ENCODE measurements at regions not wholly inside any gene's neighbourhood (a gene's known extent, or its start where the extent isn't known, plus 50 kb on each side); places are given as distances from the start of the nearest gene placed in this dataset.

DNA sequence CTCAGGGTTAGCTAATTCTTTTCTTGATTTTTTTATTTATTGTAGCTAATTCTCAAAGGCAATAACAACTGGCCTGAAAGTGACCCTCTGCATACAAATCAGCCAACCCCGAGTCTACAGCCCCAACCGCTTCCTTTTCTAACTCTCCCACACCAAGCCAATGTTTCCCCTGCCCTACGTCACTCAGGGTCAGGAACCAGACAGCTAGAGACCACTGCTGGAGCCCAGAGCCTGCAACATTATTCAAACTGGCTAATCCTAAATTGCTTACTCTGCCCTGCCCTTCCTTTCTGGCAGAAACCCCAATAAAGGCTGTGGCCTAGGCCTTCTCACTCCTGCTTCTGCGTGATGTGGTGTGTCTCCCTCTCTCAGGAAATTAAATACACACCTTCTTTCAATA lies 320.7 kb downstream of the CBLN4 start:
- no peaks in the 10 kb centered on the region for H3K79me2 ChIP-seq (ENCODE audit: control insufficient read depth, insufficient read depth, low read length)
- H3K4me3 ChIP-seq (replicated peaks in 1 of 4; ENCODE audit: control extremely low read depth in 1 of 4, insufficient read depth in 1 of 4, low read depth in 3 of 4, low read length in 4 of 4), result no peak overlapping the region
- no peaks in the 10 kb centered on the region for H4K20me1 ChIP-seq (ENCODE audit: control insufficient read depth, extremely low read depth, insufficient read depth, low read length)
- H3K4me1 ChIP-seq (ENCODE audit: control insufficient read depth, extremely low read depth, insufficient read depth, low read length), result no peaks in the 10 kb centered on the region
- no peaks in the 10 kb centered on the region for H3K27me3 ChIP-seq (ENCODE audit: control insufficient read depth, insufficient read depth, low read length)
- DNase-seq (ENCODE audit: low read depth in 2 of 2), result no peak
- H3K27ac ChIP-seq (ENCODE audit: insufficient read depth, low read length), result no peak overlapping the region
- TF ChIP-seq EZH2 (IDR thresholded peaks at IDR 0.05; ENCODE audit: low read length, missing control alignments), result no peak
- TF ChIP-seq, protein P1, sequence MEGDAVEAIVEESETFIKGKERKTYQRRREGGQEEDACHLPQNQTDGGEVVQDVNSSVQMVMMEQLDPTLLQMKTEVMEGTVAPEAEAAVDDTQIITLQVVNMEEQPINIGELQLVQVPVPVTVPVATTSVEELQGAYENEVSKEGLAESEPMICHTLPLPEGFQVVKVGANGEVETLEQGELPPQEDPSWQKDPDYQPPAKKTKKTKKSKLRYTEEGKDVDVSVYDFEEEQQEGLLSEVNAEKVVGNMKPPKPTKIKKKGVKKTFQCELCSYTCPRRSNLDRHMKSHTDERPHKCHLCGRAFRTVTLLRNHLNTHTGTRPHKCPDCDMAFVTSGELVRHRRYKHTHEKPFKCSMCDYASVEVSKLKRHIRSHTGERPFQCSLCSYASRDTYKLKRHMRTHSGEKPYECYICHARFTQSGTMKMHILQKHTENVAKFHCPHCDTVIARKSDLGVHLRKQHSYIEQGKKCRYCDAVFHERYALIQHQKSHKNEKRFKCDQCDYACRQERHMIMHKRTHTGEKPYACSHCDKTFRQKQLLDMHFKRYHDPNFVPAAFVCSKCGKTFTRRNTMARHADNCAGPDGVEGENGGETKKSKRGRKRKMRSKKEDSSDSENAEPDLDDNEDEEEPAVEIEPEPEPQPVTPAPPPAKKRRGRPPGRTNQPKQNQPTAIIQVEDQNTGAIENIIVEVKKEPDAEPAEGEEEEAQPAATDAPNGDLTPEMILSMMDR (conservative IDR thresholded peaks at IDR 0.05 in 1 of 2, IDR thresholded peaks at IDR 0.05 in 1 of 2; ENCODE audit: low read depth in 1 of 2, low read length in 2 of 2), result no peak
- H2AFZ ChIP-seq (ENCODE audit: low read length), result no peak overlapping the region
- H3K9ac ChIP-seq (ENCODE audit: insufficient read depth, low read length), result no peak overlapping the region
- H3K36me3 ChIP-seq (ENCODE audit: control insufficient read depth, insufficient read depth, low read length), result no peaks in the 10 kb centered on the region
- H3K9me3 ChIP-seq (ENCODE audit: control insufficient read depth, insufficient read depth, low read depth, low read length), result no peaks in the 10 kb centered on the region
- H3K4me2 ChIP-seq (ENCODE audit: extremely low read depth, insufficient read depth, low read length), result no peak overlapping the region

DNA sequence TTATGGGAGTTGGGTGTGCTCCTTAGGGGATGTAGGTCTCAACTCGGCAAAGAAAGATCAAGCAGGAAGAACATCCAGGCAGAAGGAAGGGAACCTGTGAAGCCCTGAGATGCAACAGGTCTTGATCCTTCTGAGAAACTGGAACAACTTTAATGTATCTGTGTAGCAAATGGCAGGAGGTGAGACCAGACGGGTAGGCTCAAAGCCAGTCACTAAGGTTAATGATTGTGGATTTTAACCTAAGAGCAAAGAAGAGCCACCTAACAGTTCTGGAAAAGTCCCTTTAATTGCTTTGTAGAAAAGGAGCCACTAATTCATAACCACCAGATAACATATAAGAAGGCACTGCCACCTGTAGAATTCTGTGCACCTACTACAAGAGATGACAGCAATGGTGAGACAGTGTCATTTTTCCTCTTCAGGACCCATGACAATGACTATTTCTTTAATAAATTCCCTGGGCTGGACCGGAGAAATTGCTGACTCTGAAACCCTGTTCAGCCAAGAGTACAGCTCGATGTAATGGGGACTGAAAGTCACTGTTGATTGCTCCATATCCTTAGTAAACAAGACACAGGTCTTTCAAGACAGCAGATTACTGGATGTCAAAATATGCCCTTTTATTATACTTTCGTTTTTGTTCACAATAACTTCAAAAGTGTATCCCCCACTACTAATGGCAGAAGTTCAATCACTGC lies 326.2 kb downstream of the CBLN4 start:
- no peak overlapping the region for H3K4me3 ChIP-seq (replicated peaks in 1 of 4; ENCODE audit: control extremely low read depth in 1 of 4, insufficient read depth in 1 of 4, low read depth in 3 of 4, low read length in 4 of 4)
- no peaks in the 10 kb centered on the region for H3K9me3 ChIP-seq (ENCODE audit: control insufficient read depth, insufficient read depth, low read depth, low read length)
- H3K27ac ChIP-seq (ENCODE audit: insufficient read depth, low read length), result no peak overlapping the region
- no peak for DNase-seq (ENCODE audit: low read depth in 2 of 2)
- no peak overlapping the region for H3K4me2 ChIP-seq (ENCODE audit: extremely low read depth, insufficient read depth, low read length)
- H3K27me3 ChIP-seq (ENCODE audit: control insufficient read depth, insufficient read depth, low read length), result no peaks in the 10 kb centered on the region
- H3K36me3 ChIP-seq (ENCODE audit: control insufficient read depth, insufficient read depth, low read length), result no peaks in the 10 kb centered on the region
- no peaks in the 10 kb centered on the region for H4K20me1 ChIP-seq (ENCODE audit: control insufficient read depth, extremely low read depth, insufficient read depth, low read length)
- no peaks in the 10 kb centered on the region for H3K4me1 ChIP-seq (ENCODE audit: control insufficient read depth, extremely low read depth, insufficient read depth, low read length)
- no peak overlapping the region for H3K9ac ChIP-seq (ENCODE audit: insufficient read depth, low read length)
- H3K79me2 ChIP-seq (ENCODE audit: control insufficient read depth, insufficient read depth, low read length), result no peaks in the 10 kb centered on the region
- H2AFZ ChIP-seq (ENCODE audit: low read length), result no peak overlapping the region
- TF ChIP-seq, protein P1 (conservative IDR thresholded peaks at IDR 0.05 in 1 of 2, IDR thresholded peaks at IDR 0.05 in 1 of 2; ENCODE audit: low read depth in 1 of 2, low read length in 2 of 2), result no peak
- TF ChIP-seq EZH2 (IDR thresholded peaks at IDR 0.05; ENCODE audit: low read length, missing control alignments), result no peak

DNA sequence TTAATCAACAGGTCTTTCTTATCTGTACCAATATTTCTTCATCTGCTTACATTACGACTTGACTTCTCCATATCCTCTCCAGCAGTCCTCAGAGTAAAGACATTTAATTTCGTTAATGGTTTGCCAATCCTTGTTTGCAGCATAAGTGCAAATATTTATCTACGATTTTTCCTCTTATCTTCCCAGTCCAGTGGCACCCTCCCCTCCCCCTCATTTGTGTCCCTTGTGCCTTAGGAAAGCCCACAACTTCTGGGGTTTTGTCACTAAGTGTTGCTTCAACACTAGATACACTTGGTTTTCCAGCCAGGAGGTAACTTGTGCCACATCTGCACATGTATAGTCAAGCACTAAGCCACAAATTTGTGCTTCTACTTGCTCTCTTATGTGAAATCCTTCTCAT lies 327.2 kb downstream of the CBLN4 start:
- Histone ChIP-seq H3K79me2 (ENCODE audit: control insufficient read depth, insufficient read depth, low read length) (no peaks in the 10 kb centered on the region), H3K4me1 (ENCODE audit: control insufficient read depth, extremely low read depth, insufficient read depth, low read length) (no peaks in the 10 kb centered on the region), H2AFZ (ENCODE audit: low read length) (no peak overlapping the region), H3K4me3 (replicated peaks in 1 of 4; ENCODE audit: control extremely low read depth in 1 of 4, insufficient read depth in 1 of 4, low read depth in 3 of 4, low read length in 4 of 4) (no peak overlapping the region), H3K27ac (ENCODE audit: insufficient read depth, low read length) (no peak overlapping the region), H3K27me3 (ENCODE audit: control insufficient read depth, insufficient read depth, low read length) (no peaks in the 10 kb centered on the region), H4K20me1 (ENCODE audit: control insufficient read depth, extremely low read depth, insufficient read depth, low read length) (no peaks in the 10 kb centered on the region), H3K9me3 (ENCODE audit: control insufficient read depth, insufficient read depth, low read depth, low read length) (no peaks in the 10 kb centered on the region), H3K9ac (ENCODE audit: insufficient read depth, low read length) (no peak overlapping the region), H3K4me2 (ENCODE audit: extremely low read depth, insufficient read depth, low read length) (no peak overlapping the region), H3K36me3 (ENCODE audit: control insufficient read depth, insufficient read depth, low read length) (no peaks in the 10 kb centered on the region)
- DNase-seq (ENCODE audit: low read depth in 2 of 2), result no peak
- TF ChIP-seq, protein P1 (conservative IDR thresholded peaks at IDR 0.05 in 1 of 2, IDR thresholded peaks at IDR 0.05 in 1 of 2; ENCODE audit: low read depth in 1 of 2, low read length in 2 of 2), result no peak
- TF ChIP-seq EZH2 (IDR thresholded peaks at IDR 0.05; ENCODE audit: low read length, missing control alignments), result no peak

All from fibroblast of lung (primary cell).